BLaER1 treated with 17β-estradiol and CSF1 and Interleukin-3, amounts not matched to agents 10 nM and 100 nM (cell line): ENCODE measurements at regions not wholly inside any gene's neighbourhood (a gene's known extent, or its start where the extent isn't known, plus 50 kb on each side); places are given as distances from the start of the nearest gene placed in this dataset.

Source experiments
- H3K27ac ChIP-seq, 11 experiments: shearing (Covaris generic); formaldehyde crosslinking; 2 replicates each; pipeline ENCODE4 v1.8.1; 2022
- H3K27me3 ChIP-seq, 11 experiments: shearing (Covaris generic); formaldehyde crosslinking; 2 replicates each; pipeline ENCODE4 v1.8.1; 2022
- H3K36me3 ChIP-seq, 11 experiments: shearing (Covaris generic); formaldehyde crosslinking; 2 replicates each; pipeline ENCODE4 v1.8.1; 2022
- H3K4me1 ChIP-seq, 10 experiments: shearing (Covaris generic); formaldehyde crosslinking; 2 replicates each; pipeline ENCODE4 v1.8.1; 2022
- H3K4me2 ChIP-seq, 11 experiments: shearing (Covaris generic); formaldehyde crosslinking; 2 replicates each; pipeline ENCODE4 v1.8.1; 2022
- H3K4me3 ChIP-seq, 10 experiments: shearing (Covaris generic); formaldehyde crosslinking; 2 replicates each; pipeline ENCODE4 v1.8.1; 2022
- H3K9ac ChIP-seq, 11 experiments: shearing (Covaris generic); formaldehyde crosslinking; 2 replicates each; pipeline ENCODE4 v1.8.1; 2022
- H3K9me3 ChIP-seq, 11 experiments: shearing (Covaris generic); formaldehyde crosslinking; replicated peaks in 1 of 11; 2 replicates each; pipeline ENCODE4 v1.8.1; 2022
- H4K20me1 ChIP-seq, 11 experiments: shearing (Covaris generic); formaldehyde crosslinking; 2 replicates each; pipeline ENCODE4 v1.8.1; 2022
- Cebpa-rat ChIP-seq, 11 experiments: shearing (Covaris generic); IDR thresholded peaks; 2 replicates each; pipeline ENCODE4 v1.8.1; 2022

GRCh38 chr2:206886696-206887095, 52.6 kb upstream of the CPO start:
- no peak overlapping the region for H3K9ac ChIP-seq
- no peaks in the 10 kb centered on the region for H4K20me1 ChIP-seq
- TF ChIP-seq Cebpa-rat (IDR thresholded peaks at IDR 0.05): no peak
- no peak overlapping the region for H3K4me2 ChIP-seq
- H3K4me1 ChIP-seq: no peaks in the 10 kb centered on the region
- H3K4me3 ChIP-seq: no peak overlapping the region
- H3K27ac ChIP-seq: no peak overlapping the region
- H3K27me3 ChIP-seq: no peaks in the 10 kb centered on the region
- no peaks in the 10 kb centered on the region for H3K36me3 ChIP-seq
- H3K9me3 ChIP-seq: no peaks in the 10 kb centered on the region

GRCh38 chr2:206887745-206888144, 51.6 kb upstream of the CPO start:
- no peaks in the 10 kb centered on the region for H3K36me3 ChIP-seq
- H4K20me1 ChIP-seq: no peaks in the 10 kb centered on the region
- no peak for TF ChIP-seq Cebpa-rat (IDR thresholded peaks at IDR 0.05)
- H3K9ac ChIP-seq: no peak overlapping the region
- no peak overlapping the region for H3K4me2 ChIP-seq
- no peaks in the 10 kb centered on the region for H3K9me3 ChIP-seq
- H3K4me1 ChIP-seq: no peaks in the 10 kb centered on the region
- H3K4me3 ChIP-seq: no peak overlapping the region
- H3K27ac ChIP-seq: no peak overlapping the region
- H3K27me3 ChIP-seq: no peaks in the 10 kb centered on the region
